ENCODE measurements at regions not wholly inside any gene's neighbourhood (a gene's known extent, or its start where the extent isn't known, plus 50 kb on each side); places are given as distances from the start of the nearest gene placed in this dataset.

- TF ChIP-seq POLR2A (IDR thresholded peaks at IDR 0.05; ENCODE audit: low read depth, low read length) (no peak), PAX5 (IDR thresholded peaks at IDR 0.05; ENCODE audit: insufficient read depth, low read length, severe bottlenecking) (no peak), POLR2AphosphoS5 (IDR thresholded peaks at IDR 0.05; ENCODE audit: low read depth, low read length) (no peak), SPI1 (IDR thresholded peaks at IDR 0.05; ENCODE audit: low read depth, low read length) (no peak), TAF1 (IDR thresholded peaks at IDR 0.05; ENCODE audit: low read depth, low read length) (no peak)
These were observed 195.9 kb downstream of the HGF start for GRCh38 chr7:81573932-81574331.
